ENCODE measurements at regions not wholly inside any gene's neighbourhood (a gene's known extent, or its start where the extent isn't known, plus 50 kb on each side); places are given as distances from the start of the nearest gene placed in this dataset. TPM values are rescaled to one million over a fixed set of nuclear protein-coding genes. Genes with fewer than 3 reads are reported as not detected.

DNA sequence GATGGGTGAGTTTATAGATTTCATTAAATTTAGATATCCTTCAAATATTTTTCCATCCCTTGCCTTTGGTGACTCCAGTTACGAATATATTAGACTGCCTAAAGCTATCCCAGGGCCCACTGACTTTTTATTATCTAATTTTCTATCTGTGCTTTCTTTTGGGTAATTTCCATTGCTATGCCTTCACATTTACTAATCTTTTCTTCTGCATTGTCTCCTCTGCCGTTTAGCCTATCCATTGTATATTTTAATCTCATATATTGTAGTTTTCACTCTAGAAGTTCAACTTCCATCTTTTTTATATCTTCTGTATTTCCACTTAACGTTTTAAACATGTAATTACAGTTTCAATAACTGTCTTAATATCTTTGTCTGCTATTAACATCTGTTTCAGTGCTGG, 78.6 kb upstream of the HDAC9 start:
- no peak for DNase-seq

DNA sequence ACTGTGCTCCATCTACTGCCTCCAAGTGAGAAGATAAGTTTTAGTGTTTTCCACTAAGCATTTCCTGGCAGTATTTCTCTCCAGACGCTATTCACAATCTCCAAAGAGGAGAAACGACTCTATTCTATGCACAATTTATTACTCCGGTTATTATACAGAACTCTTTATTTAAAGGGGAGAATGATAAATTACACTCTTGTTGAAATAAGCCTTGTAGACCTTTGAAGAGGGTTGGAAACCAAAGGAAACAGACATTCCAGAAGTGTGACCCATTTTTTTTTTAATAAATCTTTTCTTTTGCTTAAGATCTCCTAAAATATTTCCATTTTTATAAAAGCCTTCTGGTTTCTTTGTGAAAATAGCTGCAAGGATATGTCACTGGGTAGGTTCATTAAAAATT, 76.1 kb upstream of the HDAC9 start:
- no peak for DNase-seq

DNA sequence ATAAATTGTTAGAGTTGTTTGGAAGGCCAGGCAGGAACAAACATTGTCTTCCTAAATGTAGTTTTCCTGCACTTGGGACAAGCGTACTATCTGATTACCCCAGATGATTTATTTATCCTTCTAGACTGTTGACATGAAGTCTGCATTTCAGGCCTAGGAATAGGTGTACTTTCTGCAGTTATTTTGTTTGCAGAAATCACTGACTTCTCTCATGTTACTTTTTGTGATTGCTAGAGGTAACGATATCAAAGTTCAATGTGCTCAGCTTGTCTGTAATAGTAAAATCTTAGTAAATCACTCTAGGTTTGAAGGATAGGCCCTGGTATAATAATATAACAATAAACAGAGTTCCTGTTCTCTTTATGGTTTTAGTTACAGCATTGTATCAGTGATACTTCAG, 75.4 kb upstream of the HDAC9 start:
- no peak for DNase-seq

DNA sequence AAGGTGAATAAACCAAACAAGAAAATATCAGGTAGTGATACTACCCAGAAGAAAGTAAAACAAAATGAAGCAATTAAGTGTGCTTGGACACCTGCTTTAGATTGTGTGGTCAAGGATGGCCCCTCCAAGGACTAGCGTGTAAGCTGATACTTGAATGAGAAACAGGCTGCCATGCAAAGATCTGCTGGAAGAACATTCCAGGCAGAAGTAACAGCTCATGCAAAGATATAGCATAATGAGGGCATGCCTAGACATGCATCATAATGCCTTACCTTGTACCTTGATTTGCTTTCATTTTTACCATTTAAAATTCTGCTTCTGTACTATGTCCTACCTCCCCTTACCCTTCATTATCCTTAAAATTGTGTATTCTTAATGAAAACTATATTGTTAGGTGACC, 74.8 kb upstream of the HDAC9 start:
- peak; percentile 12 for DNase-seq

DNA sequence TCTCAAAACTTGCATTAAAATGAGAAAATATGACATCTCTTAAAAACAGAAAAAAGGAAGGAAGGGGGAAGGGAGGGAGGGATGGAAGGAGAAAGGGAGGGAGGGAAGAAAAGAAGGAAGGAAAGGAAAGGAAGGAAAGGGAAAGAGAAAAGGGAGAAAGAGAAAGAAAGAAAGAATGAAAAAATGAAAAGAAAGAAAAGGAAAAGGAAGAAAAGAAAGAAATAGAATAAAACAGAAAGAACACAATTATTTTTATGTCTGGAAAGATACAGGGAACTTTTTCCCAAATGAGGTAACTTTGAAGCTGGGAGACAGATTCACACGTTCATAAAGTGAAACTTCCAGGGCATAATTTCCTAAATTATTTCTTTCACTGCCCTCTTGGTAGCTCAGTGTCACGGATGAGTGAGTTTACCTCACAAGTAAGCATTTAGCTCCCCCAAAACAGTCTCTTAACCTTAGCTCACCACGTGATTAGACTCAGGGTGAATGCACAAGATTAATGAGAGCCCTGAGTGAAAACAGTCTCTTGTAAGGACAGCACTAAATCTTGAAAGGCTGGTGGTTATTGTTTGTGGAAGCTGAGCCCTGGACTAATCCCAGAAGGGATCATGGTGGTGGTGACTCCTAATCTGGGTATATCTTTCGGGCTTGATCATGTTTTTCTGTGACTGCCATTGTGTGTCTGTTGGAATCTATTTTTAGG, 74.1 kb upstream of the HDAC9 start:
- no peak for DNase-seq

DNA sequence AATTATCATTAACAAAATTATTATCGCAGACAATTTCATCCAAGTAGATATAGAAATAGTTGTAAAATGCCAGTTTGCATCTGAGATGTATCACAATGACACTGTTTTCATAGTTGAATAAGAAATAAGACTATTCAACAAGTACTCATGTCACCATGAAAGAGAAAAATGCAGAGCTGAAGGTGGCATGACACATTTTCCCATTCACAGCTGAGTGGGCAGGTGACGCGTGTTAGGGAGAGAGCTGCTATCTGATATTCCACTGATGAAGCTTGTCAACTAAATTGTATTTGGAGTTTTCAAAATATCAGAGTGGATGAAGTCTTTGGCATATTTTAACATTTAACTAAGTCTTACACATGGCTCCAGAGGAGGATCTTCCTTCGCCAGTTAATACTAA, 70.3 kb upstream of the HDAC9 start:
- DNase-seq: no peak

DNA sequence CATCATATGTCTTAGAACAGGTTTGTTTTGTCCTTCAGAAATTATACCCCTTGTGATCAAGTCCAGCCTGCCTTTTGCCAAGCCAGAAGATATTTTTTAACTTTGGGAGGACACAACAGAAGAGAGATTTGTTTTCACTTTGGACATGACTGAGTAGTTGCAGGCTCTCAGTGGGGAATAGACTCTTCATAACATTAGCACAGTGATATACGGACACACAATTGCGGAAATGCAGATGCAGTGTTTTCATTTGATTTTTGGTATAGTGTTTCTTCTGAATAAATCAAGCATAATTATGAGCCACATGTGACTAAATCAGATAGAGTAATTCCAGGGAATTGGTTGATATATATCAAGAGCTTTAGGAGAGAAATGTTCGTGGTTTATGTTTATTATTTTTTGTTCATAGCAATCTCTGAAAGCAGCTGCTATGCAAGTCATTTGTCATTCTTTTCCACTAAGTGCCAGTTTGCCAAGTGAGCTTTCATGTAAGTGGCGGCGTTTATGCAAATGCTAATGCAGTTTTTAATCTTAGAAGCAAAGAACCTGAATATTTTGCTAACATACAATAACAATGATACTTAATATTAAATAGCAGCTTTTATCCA, 69.6 kb upstream of the HDAC9 start:
- DNase-seq: peak; percentile 16

DNA sequence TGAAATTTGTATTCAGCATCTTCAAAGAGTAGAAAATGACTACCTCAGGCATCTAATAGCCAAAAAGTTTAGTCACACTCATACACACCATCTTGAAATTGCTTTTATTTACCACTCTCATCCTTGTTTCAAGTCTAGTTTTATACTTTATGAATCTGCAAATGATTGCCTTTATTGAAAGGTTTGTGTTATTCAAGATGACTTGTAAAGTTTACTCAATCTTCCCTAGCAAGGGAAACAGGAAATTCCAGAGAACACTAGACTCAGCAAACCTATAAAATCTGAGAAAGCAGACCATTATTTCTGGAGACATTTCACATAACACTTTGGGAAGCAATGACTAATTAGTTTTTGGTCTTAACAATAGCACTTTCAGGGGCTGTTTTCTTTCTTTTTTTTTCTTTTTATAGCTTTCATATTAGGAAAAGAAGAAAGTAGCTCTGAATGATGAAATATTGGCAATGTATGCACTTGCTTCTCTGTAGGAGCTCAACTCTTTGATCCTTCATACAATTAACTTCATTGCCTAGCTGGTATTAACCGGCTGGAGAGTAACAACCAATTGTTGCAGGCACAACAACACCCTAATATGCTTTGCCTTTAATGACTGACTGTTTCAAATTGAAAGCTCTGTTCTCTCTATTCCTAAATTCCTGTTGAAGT, 68.9 kb upstream of the HDAC9 start:
- no peak for DNase-seq

DNA sequence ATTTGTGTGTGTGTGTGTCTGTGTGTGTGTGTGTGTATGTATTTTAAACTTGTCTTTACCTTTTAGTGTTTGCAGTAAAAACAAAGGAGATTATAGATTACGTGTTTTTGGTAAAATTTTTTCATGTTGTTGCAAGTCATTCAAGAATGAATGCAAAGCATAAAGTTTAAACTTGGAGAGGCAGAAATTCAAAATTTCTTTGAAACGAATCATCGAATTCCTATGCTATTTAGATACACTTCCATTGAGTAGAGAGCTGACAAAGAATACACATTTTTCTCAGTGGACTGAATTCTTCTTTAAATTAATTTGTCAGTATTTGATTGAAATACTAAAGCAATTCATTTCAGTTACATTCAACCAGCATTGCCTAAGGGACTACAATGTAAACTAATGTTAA, 66.0 kb upstream of the HDAC9 start:
- no peak for DNase-seq

DNA sequence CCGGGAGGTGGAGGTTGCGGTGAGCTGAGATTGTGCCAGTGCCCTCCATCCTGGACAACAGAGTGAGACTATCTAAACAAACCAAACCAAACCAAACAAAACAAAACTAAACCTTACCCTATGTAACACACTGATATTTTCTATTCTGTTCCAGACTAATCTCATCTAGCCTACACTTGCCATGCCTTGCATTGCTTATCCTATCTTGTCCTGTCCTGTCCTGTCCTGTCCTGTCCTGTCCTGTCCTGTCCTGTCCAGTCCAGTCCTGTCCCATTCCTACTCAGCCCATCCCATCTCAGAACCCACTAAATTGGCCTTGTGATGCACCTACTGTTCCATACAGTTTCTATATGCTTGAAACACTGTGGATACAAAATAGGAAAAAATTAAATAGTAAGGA, 64.7 kb upstream of the HDAC9 start:
- DNase-seq: no peak

DNA sequence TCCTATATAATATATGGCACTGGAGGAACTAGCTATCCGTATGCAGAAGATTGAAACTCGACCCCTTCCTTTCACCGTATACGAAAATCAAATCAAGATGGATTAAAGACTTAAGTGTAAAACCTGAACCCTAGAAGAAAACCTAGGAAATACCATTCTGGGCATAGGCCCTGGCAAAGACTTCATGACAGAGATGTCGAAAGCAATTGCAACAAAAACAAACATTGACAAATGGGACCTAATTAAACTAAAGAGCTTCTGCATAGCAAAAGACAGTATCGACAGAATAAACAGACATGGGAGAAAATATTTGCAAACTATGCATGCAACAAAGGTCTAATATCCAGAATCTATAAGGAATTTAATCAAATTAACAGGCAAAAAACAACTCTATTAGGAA, 61.4 kb upstream of the HDAC9 start:
- no peak for DNase-seq

DNA sequence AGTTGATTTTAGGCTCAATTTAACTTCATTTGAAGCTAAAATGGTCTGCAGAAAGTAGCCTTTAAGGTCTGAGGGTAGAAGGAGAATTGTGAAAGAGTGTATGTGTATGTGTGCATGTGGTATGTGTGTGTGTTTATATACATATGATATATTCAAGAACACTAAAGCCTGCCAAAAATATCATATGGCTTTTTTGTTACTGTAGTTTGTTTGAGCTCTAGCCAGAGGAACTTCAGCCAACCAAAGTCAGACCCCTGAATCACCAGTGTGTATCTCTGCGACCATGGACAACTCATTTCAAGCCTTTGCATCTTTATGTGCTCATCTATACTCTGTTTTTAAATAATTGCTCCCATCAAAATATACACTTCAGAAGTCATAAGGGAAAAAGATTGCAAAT, 58.4 kb upstream of the HDAC9 start:
- peak; percentile 35 for DNase-seq

DNA sequence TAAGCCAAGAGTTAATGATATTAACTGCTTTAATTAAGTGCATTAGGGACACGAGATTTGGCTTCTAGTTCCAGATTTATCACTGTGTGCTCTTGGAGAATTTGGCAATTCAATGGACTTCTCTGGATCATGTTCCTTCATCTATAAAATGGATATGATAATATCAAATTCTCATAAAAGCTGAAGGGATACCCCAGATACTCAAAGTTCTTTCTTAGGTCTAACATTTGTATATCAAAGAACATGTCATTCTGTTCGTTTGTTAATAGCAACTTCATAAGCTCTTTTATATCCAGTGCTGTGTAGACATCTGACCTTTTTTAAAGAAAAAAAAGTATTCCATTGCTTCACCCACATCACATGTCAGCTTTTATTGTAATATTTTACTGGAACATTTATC, 54.6 kb upstream of the HDAC9 start:
- no peak for DNase-seq

DNA sequence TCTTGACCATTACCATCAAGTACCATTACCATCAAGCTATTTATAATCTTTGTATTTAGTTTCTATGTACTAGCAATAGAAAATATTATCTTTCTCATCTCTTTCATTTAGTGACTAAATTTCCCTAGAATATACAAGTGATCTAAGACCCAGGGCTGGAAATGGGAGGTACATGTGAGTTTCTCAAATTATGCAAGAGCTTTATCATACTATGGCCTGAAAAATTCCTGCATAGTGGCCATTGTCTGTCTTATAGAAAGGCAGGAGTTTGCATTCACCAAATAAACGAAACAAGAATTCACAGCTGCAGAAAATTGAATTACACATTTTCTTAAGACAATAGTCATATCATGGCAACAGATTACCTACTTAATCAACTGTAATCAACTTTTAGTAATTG, 50.7 kb upstream of the HDAC9 start:
- no peak for DNase-seq

DNA sequence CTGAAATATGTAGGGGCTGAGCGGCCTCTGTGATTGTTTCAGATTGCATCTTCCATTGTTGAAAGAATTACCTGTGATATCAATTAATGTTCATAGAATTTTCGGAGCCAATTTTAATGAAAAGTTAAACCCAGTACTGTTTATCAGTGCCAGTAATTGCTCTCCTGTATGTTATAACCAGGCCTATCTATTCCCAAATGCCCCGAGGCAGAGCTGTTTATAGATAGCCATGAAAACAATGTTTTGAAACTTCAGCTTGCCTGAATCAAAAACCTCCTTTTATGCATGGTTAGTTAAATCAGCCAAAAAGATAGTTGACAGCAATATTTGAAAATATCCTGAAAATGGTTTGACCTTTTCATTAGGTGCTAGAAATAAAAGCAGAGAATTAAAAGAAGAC, 50.1 kb upstream of the HDAC9 start:
- no peak for DNase-seq

Small RNA genes in the stretch of these regions (small RNA-seq; reads per million reads assigned to genes)
- not detected for gene MIR1302-6 (ENCODE audit: low replicate concordance)

Measured in tongue (tissue), 2 donors.